HepG2 (cell line): ENCODE measurements at regions not wholly inside any gene's neighbourhood (a gene's known extent, or its start where the extent isn't known, plus 50 kb on each side); places are given as distances from the start of the nearest gene placed in this dataset.

ENCODE experiments used
- AHR ChIP-seq: IDR thresholded peaks from 2 replicates; pipeline ENCODE4 v1.6.1; 2018; ENCODE audit warnings: missing genetic modification reagents, missing compliant biosample characterization
- ATAD3A ChIP-seq: sonication (generic); formaldehyde crosslinking; IDR thresholded peaks from 2 replicates; pipeline ENCODE4 v1.4.0; 2020; ENCODE audit warnings: missing genetic modification reagents
- ATF1 ChIP-seq: IDR thresholded peaks from 2 replicates; pipeline ENCODE4 v1.6.1; 2016; ENCODE audit warnings: mild to moderate bottlenecking, control low read depth
- EP300 ChIP-seq, 3 experiments: sonication (generic) in 1 of 3; formaldehyde crosslinking in 1 of 3; IDR thresholded peaks; 2 replicates each; pipeline versions ENCODE4 v1.5.1 to v1.6.1; 2011 to 2020; ENCODE audit warnings: low read depth in 2 of 3, low read length in 2 of 3, borderline replicate concordance in 1 of 3, improper control_type of control experiment in 1 of 3, mild to moderate bottlenecking in 1 of 3, missing genetic modification reagents in 1 of 3, moderate library complexity in 1 of 3
- HNRNPLL ChIP-seq: fragments of 200-400 bp; formaldehyde crosslinking; IDR thresholded peaks from 2 replicates; pipeline ENCODE4 v1.6.1; 2017; ENCODE audit warnings: mild to moderate bottlenecking, low read depth, low read length; ENCODE audit not compliant: poor library complexity, severe bottlenecking
- KDM6A ChIP-seq: IDR thresholded peaks from 2 replicates; pipeline ENCODE4 v1.6.1; 2016; ENCODE audit warnings: low read depth
- MIXL1 ChIP-seq: IDR thresholded peaks from 2 replicates; pipeline ENCODE4 v1.6.1; 2016
- NR3C1 ChIP-seq: sonication (generic); formaldehyde crosslinking; IDR thresholded peaks from 2 replicates; pipeline ENCODE4 v1.4.0; 2020; ENCODE audit warnings: missing genetic modification reagents
- PHB2 ChIP-seq: fragments of 450-650 bp; IDR thresholded peaks from 2 replicates; pipeline ENCODE4 v1.6.1; 2018; ENCODE audit not compliant: partially characterized antibody
- RARG ChIP-seq: sonication (generic); formaldehyde crosslinking; IDR thresholded peaks from 2 replicates; pipeline ENCODE4 v1.4.0; 2020; ENCODE audit warnings: low read depth, mild to moderate bottlenecking, missing genetic modification reagents
- RBM22 ChIP-seq: fragments of 200-400 bp; formaldehyde crosslinking; optimal IDR thresholded peaks from 2 replicates; pipeline ENCODE3; 2017; ENCODE audit warnings: mild to moderate bottlenecking, low read length, moderate library complexity
- SALL1 ChIP-seq: sonication (generic); formaldehyde crosslinking; IDR thresholded peaks from 2 replicates; pipeline ENCODE4 v1.8.0; 2022; ENCODE audit warnings: mild to moderate bottlenecking, missing genetic modification reagents
- STAT5B ChIP-seq: sonication (generic); formaldehyde crosslinking; IDR thresholded peaks from 2 replicates; pipeline ENCODE4 v1.4.0; 2020; ENCODE audit warnings: missing genetic modification reagents
- THAP11 ChIP-seq: IDR thresholded peaks from 2 replicates; pipeline ENCODE4 v1.6.1; 2016; ENCODE audit warnings: missing biosample characterization, missing genetic modification reagents
- ZEB1 ChIP-seq: IDR thresholded peaks from 2 replicates; pipeline ENCODE4 v1.6.1; 2012; ENCODE audit warnings: mild to moderate bottlenecking, low read depth, inconsistent platforms; ENCODE audit not compliant: insufficient replicate concordance
- ZIK1 ChIP-seq: sonication (generic); formaldehyde crosslinking; IDR thresholded peaks from 2 replicates; pipeline ENCODE4 v1.5.0; 2020; ENCODE audit warnings: mild to moderate bottlenecking, low read depth, missing genetic modification reagents, borderline replicate concordance
- ZNF24 ChIP-seq: fragments of 450-650 bp; IDR thresholded peaks from 2 replicates; pipeline ENCODE4 v1.6.1; 2017; ENCODE audit warnings: antibody characterized with exemption, mild to moderate bottlenecking
- ZNF329 ChIP-seq: sonication (generic); formaldehyde crosslinking; IDR thresholded peaks from 2 replicates; pipeline ENCODE4 v1.9.0; 2021; ENCODE audit warnings: low read depth, mild to moderate bottlenecking, missing genetic modification reagents
- ZNF430 ChIP-seq: sonication (generic); formaldehyde crosslinking; IDR thresholded peaks from 2 replicates; pipeline ENCODE4 v1.9.0; 2021; ENCODE audit warnings: mild to moderate bottlenecking, missing genetic modification reagents
- ZNF552 ChIP-seq: sonication (generic); formaldehyde crosslinking; IDR thresholded peaks from 2 replicates; pipeline ENCODE4 v1.9.0; 2022; ENCODE audit warnings: missing genetic modification reagents, mild to moderate bottlenecking, borderline replicate concordance
- ZNF883 ChIP-seq: sonication (generic); formaldehyde crosslinking; IDR thresholded peaks from 2 replicates; pipeline ENCODE4 v1.5.1; 2020; ENCODE audit warnings: mild to moderate bottlenecking, missing genetic modification reagents; ENCODE audit errors: not compliant biosample characterization
- TF ChIP-seq, protein P1 (sequence below): sonication (generic); formaldehyde crosslinking; IDR thresholded peaks from 2 replicates; pipeline ENCODE4; 2020; ENCODE audit warnings: missing genetic modification reagents, mild to moderate bottlenecking, borderline replicate concordance
- TF ChIP-seq, protein P2 (sequence below): sonication (generic); formaldehyde crosslinking; IDR thresholded peaks from 2 replicates; pipeline ENCODE4 v1.9.0; 2021; ENCODE audit warnings: missing genetic modification reagents, borderline replicate concordance
- TF ChIP-seq, protein P3 (sequence below): sonication (generic); formaldehyde crosslinking; IDR thresholded peaks from 2 replicates; pipeline ENCODE4 v1.4.0; 2020; ENCODE audit warnings: mild to moderate bottlenecking, missing genetic modification reagents

DNA sequence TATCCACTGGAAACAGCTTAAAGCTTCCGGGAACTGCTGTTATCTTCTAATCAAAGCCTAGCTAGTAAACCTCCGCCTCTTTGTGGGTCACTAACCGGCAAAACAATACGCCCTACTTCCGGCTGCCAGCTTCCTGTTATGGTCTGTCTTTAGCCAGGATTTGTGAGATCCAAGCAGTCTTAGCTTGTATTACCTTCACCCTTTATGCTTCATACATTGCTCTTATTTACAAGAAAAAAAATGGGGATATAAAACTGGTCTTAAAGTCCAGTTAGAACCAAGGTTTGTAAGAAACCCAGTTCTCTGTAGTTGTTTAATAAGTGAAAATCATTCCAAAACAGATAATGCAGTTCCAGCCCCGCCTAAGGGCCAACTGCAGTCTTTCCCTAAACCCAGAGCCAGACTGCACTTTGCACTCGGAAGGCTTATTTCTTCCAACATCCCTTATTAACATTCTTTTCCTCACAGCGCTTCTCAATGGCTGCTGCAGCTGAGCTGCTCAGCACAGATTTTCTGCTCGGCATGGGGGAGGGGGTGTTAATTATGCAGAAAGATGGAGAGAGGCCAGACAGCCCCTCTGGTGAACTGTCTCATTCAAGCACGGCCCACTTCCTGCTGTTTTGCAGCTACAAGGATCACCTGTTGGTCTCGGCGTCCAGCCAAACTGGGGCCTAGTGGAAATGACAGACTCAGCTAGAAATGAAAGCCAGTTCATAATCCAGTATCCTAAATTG lies 368.4 kb downstream of the KLF12 start (continued):
- TF ChIP-seq, protein P1, sequence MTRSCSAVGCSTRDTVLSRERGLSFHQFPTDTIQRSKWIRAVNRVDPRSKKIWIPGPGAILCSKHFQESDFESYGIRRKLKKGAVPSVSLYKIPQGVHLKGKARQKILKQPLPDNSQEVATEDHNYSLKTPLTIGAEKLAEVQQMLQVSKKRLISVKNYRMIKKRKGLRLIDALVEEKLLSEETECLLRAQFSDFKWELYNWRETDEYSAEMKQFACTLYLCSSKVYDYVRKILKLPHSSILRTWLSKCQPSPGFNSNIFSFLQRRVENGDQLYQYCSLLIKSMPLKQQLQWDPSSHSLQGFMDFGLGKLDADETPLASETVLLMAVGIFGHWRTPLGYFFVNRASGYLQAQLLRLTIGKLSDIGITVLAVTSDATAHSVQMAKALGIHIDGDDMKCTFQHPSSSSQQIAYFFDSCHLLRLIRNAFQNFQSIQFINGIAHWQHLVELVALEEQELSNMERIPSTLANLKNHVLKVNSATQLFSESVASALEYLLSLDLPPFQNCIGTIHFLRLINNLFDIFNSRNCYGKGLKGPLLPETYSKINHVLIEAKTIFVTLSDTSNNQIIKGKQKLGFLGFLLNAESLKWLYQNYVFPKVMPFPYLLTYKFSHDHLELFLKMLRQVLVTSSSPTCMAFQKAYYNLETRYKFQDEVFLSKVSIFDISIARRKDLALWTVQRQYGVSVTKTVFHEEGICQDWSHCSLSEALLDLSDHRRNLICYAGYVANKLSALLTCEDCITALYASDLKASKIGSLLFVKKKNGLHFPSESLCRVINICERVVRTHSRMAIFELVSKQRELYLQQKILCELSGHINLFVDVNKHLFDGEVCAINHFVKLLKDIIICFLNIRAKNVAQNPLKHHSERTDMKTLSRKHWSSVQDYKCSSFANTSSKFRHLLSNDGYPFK (CRISPR knock-in tag), result no peak
- no peak for TF ChIP-seq ZNF883
- no peak for TF ChIP-seq STAT5B (CRISPR knock-in tag)
- no peak for TF ChIP-seq ZNF329
- no peak for TF ChIP-seq EP300 (IDR thresholded peaks at IDR 0.05; ENCODE audit: low read depth in 2 of 2, low read length in 2 of 2)
- peak; percentile 30; the same call in 1 of the 2 replicates for TF ChIP-seq EP300 (CRISPR knock-in tag; IDR thresholded peaks at IDR 0.05; ENCODE audit: borderline replicate concordance)
- no peak for TF ChIP-seq AHR (CRISPR knock-in tag)
- no peak for TF ChIP-seq ZNF552 (CRISPR knock-in tag)
- no peak for TF ChIP-seq ZNF24
- no peak for TF ChIP-seq ATF1 (CRISPR knock-in tag)
- TF ChIP-seq RARG, result no peak
- TF ChIP-seq NR3C1, result no peak
- TF ChIP-seq KDM6A (CRISPR knock-in tag), result 0 out of 2 replicates have a peak, but pooled peaks have one; percentile 21
- TF ChIP-seq HNRNPLL, result no peak
- peak; percentile 52; the same call in 1 of the 2 replicates for TF ChIP-seq ZNF430
- no peak for TF ChIP-seq ZIK1 (CRISPR knock-in tag)
- TF ChIP-seq ATAD3A (CRISPR knock-in tag), result no peak
- no peak for TF ChIP-seq THAP11 (CRISPR knock-in tag)
- TF ChIP-seq, protein P2, sequence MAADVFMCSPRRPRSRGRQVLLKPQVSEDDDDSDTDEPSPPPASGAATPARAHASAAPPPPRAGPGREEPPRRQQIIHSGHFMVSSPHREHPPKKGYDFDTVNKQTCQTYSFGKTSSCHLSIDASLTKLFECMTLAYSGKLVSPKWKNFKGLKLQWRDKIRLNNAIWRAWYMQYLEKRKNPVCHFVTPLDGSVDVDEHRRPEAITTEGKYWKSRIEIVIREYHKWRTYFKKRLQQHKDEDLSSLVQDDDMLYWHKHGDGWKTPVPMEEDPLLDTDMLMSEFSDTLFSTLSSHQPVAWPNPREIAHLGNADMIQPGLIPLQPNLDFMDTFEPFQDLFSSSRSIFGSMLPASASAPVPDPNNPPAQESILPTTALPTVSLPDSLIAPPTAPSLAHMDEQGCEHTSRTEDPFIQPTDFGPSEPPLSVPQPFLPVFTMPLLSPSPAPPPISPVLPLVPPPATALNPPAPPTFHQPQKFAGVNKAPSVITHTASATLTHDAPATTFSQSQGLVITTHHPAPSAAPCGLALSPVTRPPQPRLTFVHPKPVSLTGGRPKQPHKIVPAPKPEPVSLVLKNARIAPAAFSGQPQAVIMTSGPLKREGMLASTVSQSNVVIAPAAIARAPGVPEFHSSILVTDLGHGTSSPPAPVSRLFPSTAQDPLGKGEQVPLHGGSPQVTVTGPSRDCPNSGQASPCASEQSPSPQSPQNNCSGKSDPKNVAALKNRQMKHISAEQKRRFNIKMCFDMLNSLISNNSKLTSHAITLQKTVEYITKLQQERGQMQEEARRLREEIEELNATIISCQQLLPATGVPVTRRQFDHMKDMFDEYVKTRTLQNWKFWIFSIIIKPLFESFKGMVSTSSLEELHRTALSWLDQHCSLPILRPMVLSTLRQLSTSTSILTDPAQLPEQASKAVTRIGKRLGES (CRISPR knock-in tag), result no peak
- TF ChIP-seq RBM22, result no peak
- peak; percentile 35; the same call in 1 of the 2 replicates for TF ChIP-seq MIXL1 (CRISPR knock-in tag)
- TF ChIP-seq SALL1 (CRISPR knock-in tag), result peak; percentile 69
- TF ChIP-seq PHB2, result no peak
- TF ChIP-seq, protein P3, sequence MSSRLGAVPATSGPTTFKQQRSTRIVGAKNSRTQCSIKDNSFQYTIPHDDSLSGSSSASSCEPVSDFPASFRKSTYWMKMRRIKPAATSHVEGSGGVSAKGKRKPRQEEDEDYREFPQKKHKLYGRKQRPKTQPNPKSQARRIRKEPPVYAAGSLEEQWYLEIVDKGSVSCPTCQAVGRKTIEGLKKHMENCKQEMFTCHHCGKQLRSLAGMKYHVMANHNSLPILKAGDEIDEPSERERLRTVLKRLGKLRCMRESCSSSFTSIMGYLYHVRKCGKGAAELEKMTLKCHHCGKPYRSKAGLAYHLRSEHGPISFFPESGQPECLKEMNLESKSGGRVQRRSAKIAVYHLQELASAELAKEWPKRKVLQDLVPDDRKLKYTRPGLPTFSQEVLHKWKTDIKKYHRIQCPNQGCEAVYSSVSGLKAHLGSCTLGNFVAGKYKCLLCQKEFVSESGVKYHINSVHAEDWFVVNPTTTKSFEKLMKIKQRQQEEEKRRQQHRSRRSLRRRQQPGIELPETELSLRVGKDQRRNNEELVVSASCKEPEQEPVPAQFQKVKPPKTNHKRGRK (CRISPR knock-in tag), result no peak
- no peak for TF ChIP-seq ZEB1
